GM03348 (cell line): ENCODE measurements at regions not wholly inside any gene's neighbourhood (a gene's known extent, or its start where the extent isn't known, plus 50 kb on each side); places are given as distances from the start of the nearest gene placed in this dataset.

ENCODE experiments used
- DNase-seq: peaks from one replicate; pipeline ENCODE4 v3.0.0; 2012; ENCODE audit warnings: low spot score

DNA sequence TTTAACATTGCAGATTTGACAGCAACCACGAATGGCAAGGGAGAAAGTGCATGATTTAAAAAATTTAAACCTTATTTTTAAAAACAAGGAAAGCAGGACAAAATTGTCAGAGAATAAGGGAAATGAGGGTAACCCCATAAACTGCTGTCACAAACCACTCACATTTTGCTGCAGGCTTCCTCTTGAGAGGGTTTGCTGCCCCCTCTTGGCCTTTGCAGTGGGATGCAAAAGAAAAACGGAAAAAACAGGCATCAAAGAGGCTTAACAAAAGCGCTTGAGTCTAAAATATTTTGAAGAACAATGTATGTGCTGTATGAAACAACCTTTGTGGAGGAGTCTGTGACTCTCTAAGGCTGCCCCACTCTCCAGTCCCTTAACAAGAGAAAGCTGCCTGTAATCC is 91.6 kb downstream of the TMX3 start:
- DNase-seq, result peak; percentile 86

DNA sequence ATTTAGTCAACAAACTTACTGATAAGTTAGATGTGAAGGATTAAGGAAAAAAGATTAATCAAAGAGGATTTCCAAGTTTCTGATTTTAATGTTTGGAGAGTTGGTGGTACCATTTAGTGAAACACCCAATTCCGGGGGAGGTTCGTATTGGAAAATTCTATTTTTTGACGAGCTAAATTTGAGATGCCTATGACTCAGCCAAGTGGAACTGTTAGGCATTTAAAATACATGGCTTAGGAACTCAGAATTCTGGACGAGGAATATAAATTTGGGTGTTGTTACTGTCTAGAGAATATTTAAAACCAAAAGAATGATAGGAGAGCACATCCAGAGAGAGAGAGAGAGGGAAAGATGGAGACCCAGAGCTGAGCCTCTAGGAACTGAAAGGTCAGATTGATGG is 103.6 kb downstream of the TMX3 start:
- DNase-seq, result no peak

DNA sequence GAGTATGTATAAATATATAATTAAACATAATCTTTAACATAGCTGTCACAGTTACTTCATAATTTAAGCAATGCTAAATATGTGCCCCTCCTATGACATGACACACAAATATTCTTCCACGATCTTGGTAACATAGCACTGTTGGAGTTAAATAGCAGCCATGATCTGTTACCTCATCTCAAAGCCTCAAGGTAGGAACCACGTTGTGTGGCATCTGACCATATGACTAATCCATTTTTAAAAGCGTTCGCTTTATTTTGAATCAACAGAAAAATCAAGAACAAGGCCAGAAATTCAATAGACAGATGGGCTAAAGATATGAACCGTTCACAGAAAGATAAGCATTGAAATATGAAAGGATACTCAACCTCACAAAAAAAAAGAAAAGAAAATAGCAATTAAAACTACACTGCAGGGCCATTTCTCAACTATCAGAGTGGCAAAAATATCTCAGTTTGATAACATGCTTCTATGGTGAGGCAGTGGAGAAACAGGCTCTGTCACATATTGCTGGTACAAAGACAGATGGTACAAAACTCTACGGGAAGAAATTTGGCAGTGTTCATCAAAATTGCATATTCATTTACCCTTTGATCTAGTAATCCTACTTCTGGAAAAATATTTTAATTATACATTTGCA is 105.9 kb downstream of the TMX3 start:
- DNase-seq, result no peak

DNA sequence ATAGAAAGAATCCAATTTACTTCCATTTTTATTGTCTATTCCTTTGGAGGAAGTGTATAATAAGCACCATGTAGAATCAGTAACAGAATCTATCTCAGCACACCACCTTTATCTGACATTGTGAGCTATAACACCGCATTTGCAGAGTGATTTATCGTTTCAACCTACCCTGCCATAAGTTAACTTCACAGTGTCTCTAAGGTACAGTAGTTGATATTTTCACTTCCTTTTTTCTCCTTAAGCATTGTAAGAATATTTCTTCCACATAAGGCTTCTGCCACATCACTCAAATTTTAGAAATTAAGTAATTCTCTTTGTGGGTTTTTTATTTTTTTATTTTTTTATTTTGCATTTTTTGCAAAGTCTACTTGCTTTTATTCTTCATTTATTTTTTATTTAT is 107.1 kb downstream of the TMX3 start:
- DNase-seq, result no peak

DNA sequence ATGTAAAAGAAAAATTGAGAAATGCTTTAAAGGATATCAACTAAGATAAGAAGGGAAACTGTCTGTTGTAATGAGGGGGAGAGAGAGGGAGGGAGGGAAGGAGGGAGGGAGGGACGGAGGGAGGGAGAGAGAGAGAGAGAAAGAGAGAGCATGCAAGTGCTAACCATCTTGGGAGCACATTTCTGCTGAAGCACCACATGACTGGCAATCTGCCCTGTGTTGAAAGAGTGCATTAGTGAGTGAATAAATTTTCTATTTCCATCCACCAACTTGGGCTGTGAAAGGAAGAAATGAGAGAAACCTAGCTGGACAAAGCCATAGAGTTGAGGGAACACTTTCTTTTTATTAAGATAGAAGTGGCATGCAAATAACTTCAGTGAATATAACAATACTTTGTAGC is 110.7 kb downstream of the TMX3 start:
- DNase-seq, result peak; percentile 34

DNA sequence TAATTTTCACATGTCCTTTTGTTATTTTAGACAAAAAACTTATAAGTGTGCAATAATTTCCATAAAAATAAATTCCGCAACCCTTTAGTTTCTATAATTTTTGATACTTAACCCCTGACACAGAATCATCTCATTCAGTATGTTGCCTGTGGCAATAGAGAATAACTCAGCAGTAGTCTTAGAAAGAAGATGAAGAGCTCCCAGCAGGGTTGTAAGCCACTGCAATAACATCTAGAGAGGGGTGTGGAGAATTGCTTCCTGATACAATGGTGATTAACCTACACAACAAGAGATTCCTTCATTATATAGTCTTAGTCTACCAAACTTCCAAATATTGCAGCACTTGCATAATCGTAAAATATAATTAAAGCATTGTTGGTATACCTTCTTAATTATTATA is 118.9 kb downstream of the TMX3 start:
- DNase-seq, result no peak

DNA sequence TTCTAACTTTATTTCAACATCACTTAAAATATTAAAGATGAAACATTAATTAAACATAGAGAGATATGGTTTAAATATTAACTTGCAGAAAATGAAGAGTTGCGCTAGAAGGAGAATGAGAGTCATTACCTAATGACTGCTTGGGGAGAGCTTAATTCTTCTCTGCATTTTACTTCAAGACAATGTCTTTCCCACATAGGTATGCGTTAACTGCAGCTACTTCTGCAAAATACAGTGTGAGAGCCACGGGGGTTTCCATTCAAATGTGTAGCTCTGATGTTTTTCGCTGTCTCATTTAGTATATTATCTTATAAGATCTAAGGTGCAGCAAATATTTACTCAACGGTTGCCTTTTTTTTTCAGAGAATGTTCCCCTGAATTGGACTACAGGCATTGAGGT is 126.7 kb downstream of the TMX3 start:
- DNase-seq, result no peak

DNA sequence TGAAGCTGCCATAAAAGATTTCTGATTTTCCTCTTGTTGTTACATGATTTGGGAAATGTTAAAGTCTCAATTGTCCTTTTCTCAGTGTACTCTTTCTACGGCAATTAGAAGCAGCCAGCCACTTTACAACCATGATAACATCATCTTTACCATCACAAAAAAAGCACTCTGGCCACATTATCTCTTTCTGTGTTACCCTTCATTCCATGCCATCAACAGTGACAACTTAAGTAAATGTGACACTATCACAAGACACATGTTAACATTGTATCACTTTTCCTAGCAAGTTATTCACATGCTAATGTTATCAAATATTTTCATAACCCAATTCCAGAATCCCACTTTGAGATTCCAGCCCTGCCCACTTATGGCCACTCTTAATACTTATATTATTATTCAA is 131.2 kb downstream of the TMX3 start:
- DNase-seq, result no peak

DNA sequence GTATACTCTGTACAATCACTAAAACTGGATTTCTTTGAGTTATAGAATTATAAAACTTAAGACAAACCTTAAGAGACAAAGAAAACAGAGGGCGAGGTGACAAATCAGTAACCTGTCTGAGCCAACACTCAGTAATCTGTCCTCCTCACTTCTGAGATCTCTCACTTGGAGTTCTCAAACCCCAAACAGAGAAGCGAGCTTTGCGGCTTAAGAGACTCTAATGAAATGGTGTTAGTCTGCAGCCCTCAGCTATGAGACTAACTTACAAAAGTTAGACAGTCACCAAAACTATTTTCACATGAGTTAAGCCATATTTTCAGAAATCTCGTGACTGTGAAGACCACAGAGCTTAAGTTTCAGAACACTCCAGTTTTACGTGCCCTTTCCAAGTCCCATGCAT is 140.6 kb downstream of the TMX3 start:
- no peak for DNase-seq

DNA sequence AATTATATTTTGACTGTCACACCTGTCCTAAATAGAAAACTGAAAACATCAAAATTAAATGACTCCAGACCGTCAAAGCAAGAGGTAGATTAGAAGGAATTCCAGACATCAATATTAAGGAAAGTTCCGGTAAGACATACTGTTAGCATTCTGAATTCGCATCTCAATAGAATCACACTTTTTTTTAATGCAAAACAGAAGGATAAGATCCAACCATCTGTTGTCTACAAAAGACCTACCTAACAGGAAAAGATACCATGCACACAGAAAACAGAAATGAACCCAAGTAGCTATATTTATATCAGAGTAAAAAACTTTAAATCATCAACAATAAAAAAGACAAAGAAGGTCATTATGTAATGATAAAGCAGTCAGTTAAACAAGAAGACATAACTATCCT is 145.0 kb downstream of the TMX3 start:
- DNase-seq, result no peak

DNA sequence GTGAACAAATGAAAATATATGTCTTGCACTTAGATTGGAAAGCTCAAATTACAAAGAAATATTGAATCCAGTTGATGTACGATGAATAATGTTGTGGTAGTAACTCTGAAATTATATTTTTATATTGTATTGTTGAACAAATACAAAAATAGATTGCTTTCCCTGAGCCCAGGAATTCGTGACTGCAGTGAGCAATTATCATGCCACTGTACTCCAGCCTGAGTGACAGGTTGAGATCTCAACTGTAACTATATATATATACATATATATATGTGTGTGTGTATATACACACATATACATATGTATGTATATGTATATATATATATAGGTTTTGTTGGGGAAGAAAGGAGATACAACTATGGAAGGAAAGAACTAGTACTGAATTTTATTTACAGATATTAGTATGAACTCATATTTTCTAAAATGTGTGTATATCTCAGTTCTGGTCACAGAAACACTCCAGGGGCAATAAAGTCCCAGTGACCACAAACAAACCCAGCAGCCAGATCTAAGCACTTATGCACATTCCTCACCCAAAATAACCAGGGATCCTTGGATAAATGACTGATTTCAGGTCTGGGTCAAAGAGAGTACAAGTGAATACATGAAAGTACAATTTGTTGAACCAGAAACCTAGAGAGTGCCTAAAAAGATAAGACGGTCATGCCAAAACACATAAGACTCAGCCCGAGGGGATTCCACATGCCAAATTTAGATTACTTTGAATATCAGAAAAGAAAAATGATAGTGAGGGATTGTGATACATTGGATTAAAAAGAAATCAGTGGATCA is 146.3 kb downstream of the TMX3 start:
- DNase-seq, result no peak

DNA sequence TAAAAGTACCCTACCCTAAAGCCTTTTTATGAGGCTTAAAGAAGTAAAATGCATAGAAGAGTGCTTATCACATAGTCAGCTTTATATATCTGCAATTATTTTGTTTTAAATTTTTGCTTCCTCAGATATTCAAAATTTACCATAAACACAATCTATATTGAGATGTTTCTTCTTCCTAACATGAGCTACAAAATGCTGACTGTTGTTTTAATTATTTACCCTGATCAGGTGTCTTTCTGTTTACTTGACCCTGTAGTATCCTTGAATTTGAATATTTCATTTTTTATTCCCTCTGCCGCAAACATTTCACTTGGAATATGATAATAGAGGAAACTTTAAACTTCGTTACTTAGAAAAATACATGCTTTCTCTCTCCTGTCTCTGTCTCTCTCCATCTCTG is 147.9 kb downstream of the TMX3 start:
- DNase-seq, result no peak

DNA sequence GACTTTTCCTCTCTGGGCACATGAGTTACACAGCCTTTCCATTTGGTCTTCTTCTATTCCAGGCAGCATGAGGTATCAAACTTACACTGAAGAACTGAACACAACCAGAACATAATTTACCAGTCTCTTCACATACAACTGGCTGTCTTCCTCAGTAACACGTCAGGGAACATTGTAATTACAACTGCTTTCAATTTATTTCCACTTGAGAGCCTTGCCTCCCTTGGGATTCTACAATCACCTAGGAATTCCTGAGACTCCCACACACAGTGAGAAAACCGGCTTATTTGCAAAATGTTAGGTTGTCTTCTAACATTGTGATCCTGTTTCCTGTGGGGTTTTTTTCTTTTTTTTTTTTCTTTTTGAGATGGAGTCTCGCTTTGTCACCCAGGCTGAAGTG is 149.9 kb downstream of the TMX3 start:
- DNase-seq, result peak; percentile 46

DNA sequence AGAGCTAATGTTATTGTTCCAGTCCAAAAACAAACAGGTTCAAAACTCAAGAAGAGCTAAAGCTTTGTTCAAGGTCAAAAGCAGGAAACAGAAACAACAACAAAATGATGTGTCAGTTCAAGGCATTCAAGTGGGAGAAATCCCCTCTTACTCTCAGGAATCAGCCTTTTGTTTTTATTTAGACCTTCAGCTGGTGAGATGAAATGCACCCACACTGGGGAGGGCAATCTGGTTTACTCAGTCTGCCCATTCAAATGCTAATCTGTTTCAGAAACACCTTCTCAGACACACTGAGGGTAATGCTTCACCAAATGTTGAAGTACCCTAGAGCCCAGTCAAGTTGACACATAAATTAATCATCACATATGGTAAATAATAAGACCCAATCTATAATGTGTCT is 150.6 kb downstream of the TMX3 start:
- no peak for DNase-seq

DNA sequence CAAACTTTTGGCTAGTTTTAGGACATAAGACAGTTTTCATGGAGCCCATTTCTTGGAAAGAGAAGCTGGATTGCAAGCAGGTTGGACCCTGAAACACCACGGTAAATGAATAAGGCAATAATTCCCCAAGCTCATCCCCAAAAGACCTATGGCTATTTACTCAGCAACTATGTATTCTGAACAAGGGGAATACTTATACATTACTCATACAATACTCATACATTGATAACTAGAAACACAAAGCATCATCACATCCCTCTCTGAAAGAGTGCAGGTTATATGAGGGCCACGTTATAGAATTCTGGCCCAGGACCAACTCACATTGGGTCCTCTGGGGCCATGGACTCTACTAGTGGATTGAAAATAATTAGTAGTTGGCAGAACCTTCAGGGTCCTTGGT is 154.8 kb downstream of the TMX3 start:
- no peak for DNase-seq

DNA sequence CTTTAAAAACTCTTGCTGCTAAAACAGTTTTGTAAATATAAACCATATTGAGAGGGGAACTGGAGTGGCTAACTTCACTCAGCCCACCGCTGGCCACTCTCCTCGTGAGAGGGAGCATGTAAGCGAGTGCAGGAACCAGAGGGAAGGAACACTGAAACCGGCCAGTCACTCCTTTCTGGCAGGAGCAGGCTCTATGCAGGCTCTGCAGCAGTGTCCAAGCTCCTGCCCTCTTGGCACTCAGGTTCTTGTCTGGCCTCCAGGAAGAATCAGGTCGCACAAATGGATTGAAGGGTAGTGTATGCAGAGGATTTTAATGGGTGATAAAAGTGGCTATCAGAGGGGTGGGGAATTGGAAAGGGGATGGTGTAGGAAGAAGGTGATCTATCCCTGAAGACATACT is 157.7 kb downstream of the TMX3 start:
- DNase-seq, result no peak

DNA sequence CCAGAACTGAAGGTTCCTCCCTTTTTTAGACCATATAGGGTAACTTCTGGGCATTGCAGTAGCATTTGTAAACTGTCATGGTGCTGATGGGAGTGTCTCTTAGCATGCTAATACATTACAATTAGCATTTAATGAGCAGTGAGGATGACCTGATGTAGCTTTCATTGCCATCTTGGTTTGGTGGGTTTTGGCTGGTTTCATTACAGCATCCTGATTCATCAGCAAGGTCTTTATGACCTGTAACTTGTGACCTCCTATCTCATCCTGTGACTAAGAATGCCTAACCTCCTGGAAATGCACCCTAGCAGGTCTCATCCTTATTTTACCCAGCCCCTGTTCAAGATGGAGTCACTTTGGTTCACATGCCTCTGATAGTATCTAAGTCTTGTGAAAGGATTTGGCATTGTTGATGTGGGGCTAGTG is 159.0 kb downstream of the TMX3 start:
- no peak for DNase-seq

DNA sequence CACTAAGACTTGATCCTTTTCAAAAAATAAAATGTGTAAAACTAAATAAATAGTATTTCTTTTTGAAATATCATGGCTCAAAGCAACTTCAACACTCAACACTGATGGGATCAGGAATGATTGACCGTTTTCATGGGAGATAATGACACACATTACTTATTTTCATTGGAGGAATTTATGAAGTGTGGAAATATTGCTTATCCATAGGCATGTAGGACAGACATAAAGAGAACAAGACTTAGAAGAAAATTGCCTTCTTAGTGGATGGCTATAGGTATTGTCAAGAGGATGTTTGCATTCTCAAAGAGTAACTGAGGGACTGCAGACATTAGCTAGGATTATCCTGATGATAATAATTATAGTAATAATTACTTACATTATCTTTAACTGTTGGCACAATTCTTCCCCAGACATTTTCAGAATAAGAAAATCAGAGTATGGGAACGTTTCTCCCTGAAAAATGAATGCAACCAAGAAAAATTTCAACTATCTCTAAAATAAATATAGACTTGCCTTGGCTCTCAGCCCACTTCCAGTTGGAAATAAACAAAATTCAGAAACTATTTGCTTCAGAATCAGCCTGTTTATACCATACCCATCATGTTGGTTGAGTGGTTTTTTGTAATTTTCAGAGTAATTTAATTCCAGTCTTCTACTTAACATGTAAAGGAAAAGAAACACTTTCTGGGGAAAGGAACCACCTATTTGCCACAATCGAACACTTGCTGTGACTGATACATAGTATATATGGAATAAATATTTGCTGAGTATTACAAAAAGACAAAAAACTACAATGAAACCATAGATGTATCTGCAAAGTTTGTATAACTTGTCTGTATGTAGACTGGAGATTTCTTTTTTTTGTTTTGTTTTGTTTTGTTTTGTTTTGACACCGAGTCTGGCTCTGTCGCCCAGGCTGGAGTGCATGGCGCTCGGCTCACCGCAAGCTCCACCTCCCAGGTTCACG is 165.7 kb downstream of the TMX3 start:
- DNase-seq, result peak; percentile 19

DNA sequence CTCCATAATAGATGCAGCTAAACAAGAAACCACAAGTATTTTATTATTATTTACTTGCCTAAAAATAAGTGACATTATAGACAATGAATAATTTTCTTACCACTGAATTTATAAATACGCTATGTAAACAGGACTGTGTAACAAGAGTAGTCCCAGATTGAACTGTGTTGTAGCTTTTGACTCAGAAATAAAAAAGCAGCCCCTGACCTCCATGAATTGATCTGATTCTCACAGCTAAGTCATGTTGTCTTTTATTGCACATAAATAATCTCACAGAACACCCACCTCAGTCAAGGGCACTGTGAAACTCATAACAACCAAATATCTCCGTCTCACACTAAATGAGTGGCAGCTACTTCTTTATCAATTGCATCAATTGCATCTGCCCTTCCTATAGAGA is 171.6 kb downstream of the TMX3 start:
- no peak for DNase-seq

DNA sequence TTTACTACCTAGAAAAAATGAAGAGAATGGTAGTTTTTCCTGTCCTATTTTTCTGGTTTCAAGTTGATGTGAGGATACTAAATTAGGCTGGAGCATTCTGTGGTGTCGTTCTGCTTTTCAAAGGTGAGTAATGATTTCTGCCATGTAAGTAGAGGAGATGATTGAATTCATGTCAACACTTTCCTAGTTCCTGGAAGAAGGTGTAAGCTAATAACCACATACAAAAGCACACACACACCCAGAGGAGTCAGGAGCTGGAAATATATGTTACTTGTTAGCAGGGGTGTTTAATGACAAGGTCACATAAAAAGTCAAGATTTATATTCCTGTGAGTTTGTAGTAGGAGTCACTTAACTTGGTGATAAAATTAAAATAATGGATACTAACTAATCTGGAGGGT is 172.1 kb downstream of the TMX3 start:
- no peak for DNase-seq

DNA sequence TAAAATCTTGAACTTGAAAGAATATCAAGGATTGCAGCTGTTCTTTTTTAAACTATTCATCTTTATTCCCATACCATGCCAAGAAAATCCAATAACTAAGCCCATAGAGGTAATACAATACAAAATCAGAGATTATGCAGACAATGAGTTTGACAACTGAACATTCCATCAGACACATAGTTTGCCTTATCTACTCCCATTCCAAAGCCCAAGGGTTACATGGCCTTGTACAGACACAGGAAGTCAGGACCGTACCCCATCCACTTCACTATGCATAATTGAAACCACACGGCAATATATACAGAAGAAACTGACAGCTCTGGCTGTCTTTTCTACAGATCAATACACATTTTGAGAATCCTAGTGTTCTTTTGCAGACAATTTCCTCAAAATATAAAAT is 181.3 kb downstream of the TMX3 start:
- peak; percentile 20 for DNase-seq

DNA sequence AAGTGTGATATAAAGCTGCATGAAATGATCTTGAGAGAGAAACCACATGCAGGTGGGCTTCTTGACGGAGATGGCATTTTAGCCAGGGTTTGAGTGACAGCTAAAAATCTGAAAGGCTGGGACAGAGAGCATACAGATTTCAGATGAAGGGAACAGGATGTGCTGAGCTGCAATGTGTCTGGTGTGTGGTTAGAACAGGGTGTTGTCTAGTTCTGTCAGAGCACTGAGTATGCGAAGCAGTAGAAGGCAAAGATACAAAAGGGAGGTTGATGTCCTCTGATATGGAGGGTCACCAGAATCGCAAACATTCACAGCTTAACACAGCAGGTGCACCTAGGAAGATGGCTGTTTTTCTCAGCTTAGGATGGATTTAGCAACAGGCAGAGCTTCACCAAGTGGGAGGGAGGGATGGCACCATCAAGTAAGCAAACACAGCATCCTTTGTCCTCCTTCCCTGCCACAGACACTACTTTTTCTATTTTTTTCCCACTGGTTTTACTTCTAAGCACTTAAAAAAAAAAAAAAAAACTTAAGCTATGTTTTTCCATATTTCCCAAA is 182.5 kb downstream of the TMX3 start:
- no peak for DNase-seq

DNA sequence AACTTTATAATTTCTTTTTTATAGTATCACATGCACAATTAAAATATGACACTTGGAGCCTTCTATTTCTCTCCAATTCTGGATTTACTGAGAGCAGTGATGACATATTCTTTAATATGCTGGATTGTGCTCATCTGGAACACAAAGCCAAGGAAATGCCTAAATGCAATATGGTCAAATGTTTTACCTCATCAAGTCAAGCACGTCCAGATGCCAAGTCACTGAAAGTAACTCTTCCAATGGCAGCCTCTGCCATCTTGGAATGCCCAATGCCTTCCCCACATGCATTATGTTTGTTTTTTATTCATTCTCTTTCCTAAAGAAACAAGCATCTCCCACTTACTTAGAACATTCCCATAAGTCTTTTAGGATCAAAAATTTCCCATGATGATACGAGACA is 189.8 kb downstream of the TMX3 start:
- no peak for DNase-seq
